ENCODE measurements at regions not wholly inside any gene's neighbourhood (a gene's known extent, or its start where the extent isn't known, plus 50 kb on each side); places are given as distances from the start of the nearest gene placed in this dataset.

- TF ChIP-seq MAFK (IDR thresholded peaks at IDR 0.05; ENCODE audit: low read depth, low read length) = no peak
- no peak for TF ChIP-seq NFE2L2 (IDR thresholded peaks at IDR 0.05; ENCODE audit: low read depth, low read length)
- TF ChIP-seq BHLHE40 (IDR thresholded peaks at IDR 0.05; ENCODE audit: low read depth, low read length) = no peak
- no peak for TF ChIP-seq RAD21 (IDR thresholded peaks at IDR 0.05; ENCODE audit: low read length)
- no peak for TF ChIP-seq POLR2A (IDR thresholded peaks at IDR 0.05; ENCODE audit: low read depth, low read length)
- no peak for TF ChIP-seq USF2 (IDR thresholded peaks at IDR 0.05; ENCODE audit: low read depth, low read length)
- TF ChIP-seq FOS (IDR thresholded peaks at IDR 0.05; ENCODE audit: low read depth, low read length) = no peak
- TF ChIP-seq CTCF (conservative IDR thresholded peaks at IDR 0.05; ENCODE audit: low read depth, low read length) = no peak
- TF ChIP-seq MXI1 (IDR thresholded peaks at IDR 0.05; ENCODE audit: borderline replicate concordance, low read depth, low read length) = no peak
- no peak for TF ChIP-seq RFX5 (IDR thresholded peaks at IDR 0.05; ENCODE audit: low read depth, low read length)
- TF ChIP-seq RCOR1 (IDR thresholded peaks at IDR 0.05; ENCODE audit: insufficient replicate concordance, low read length) = no peak
- TF ChIP-seq MAZ (IDR thresholded peaks at IDR 0.05; ENCODE audit: borderline replicate concordance, low read depth, low read length) = no peak
- no peak for TF ChIP-seq CHD1 (IDR thresholded peaks at IDR 0.05; ENCODE audit: low read depth, low read length)
- no peak for TF ChIP-seq CEBPB (IDR thresholded peaks at IDR 0.05; ENCODE audit: low read depth, low read length)
- TF ChIP-seq ELK1 (IDR thresholded peaks at IDR 0.05; ENCODE audit: borderline replicate concordance, low read depth, low read length) = no peak
- no peak for TF ChIP-seq SMC3 (IDR thresholded peaks at IDR 0.05; ENCODE audit: low read depth, low read length)
Measured at GRCh38 chr14:42459171-42459685, 852.6 kb downstream of the LRFN5 start.

More at GRCh38 chr14:42459171-42459685, 852.6 kb downstream of the LRFN5 start:
- BruUV-seq (replicated peaks) = no TSS peak
- Histone ChIP-seq H2BK15ac (ENCODE audit: low read depth, low read length) (no peak overlapping the region), H4K5ac (ENCODE audit: low read depth, low read length) (no peak overlapping the region), H4K91ac (ENCODE audit: insufficient read depth, low read depth, low read length) (no peak overlapping the region), H3K9me3 (ENCODE audit: control insufficient read depth, insufficient read depth, low read length) (no peaks in the 10 kb centered on the region), H3K27me3 (ENCODE audit: control insufficient read depth, insufficient read depth, low read length) (no peaks in the 10 kb centered on the region), H3K4me2 (ENCODE audit: low read depth, low read length) (no peak overlapping the region), H4K20me1 (ENCODE audit: insufficient read depth, low read length) (no peaks in the 10 kb centered on the region), H2AFZ (replicated peaks; ENCODE audit: low read length, poor library complexity) (no peak overlapping the region), H3K4me1 (ENCODE audit: control insufficient read depth, insufficient read depth, low read length) (no peaks in the 10 kb centered on the region), H3K27ac (ENCODE audit: insufficient read depth, low read length) (no peak overlapping the region), H2AK9ac (replicated peaks; ENCODE audit: low read depth, low read length, poor library complexity) (no peak overlapping the region), H3K4me3 (ENCODE audit: insufficient read depth, low read depth, low read length) (no peak overlapping the region), H3K18ac (ENCODE audit: low read depth, low read length) (no peak overlapping the region), H3K9ac (ENCODE audit: low read depth, low read length) (no peak overlapping the region), H3K79me1 (ENCODE audit: low read depth in 1 of 2, low read length in 2 of 2) (no peaks in the 10 kb centered on the region), H3K36me3 (ENCODE audit: control insufficient read depth, insufficient read depth, low read length) (no peaks in the 10 kb centered on the region), H3K56ac (ENCODE audit: extremely low read depth, insufficient read depth, low read length) (no peak overlapping the region), H3K14ac (replicated peaks; ENCODE audit: low read depth, low read length) (no peak overlapping the region), H2AK5ac (ENCODE audit: low read depth, low read length) (no peak overlapping the region), H3K4ac (ENCODE audit: low read depth, low read length) (no peak overlapping the region), H3K23ac (ENCODE audit: low read depth, low read length) (no peak overlapping the region), H2BK5ac (ENCODE audit: low read depth, low read length, poor library complexity, severe bottlenecking) (no peak overlapping the region), H2BK120ac (ENCODE audit: low read depth, low read length) (no peak overlapping the region), H2BK20ac (ENCODE audit: low read depth, low read length) (no peak overlapping the region), H4K8ac (ENCODE audit: low read depth in 2 of 2, low read length in 2 of 2) (no peak overlapping the region), H3K9me1 (ENCODE audit: insufficient read depth, low read length) (no peaks in the 10 kb centered on the region)
- ChIA-PET CTCF (no interaction called here), POLR2A (ENCODE audit: unreplicated experiment) (no interaction called here)
- in situ Hi-C loops (cut with MboI; ENCODE audit: low sequenced_read_pairs) (no loop called here), dilution Hi-C loops (cut with HindIII; ENCODE audit: low sequenced_read_pairs, unreplicated experiment) (no loop called here), intact Hi-C loops (cut with micrococcal nuclease) (no loop called here)
- DNase-seq (no peak), ATAC-seq (ENCODE audit: low read depth) (no peak)
- WGBS, 2 experiments (ENCODE audit: extremely low coverage in 2 of 2, insufficient read length in 1 of 2) = no CpG with 5 or more reads among the region's 3 CpGs
